T-helper 9 cell (primary cell): ENCODE measurements at regions not wholly inside any gene's neighbourhood (a gene's known extent, or its start where the extent isn't known, plus 50 kb on each side); places are given as distances from the start of the nearest gene placed in this dataset.
"Not testable (repeated sequence)": the region's sequence is repeated elsewhere in the genome, so short reads cannot be mapped to it uniquely, and the experiment has no call there.

Source experiments
- DNase-seq: peaks from one replicate; pipeline ENCODE4 v3.0.0-alpha.2; 2020

- DNase-seq, result no peak
Measured at GRCh38 chr12:125512541-125513298, 447.5 kb downstream of the AACS start.

GRCh38 chr12:125515887-125516286, 450.7 kb downstream of the AACS start:
- no peak for DNase-seq

- no peak for DNase-seq
Measured at GRCh38 chr12:125518074-125518473, 452.8 kb downstream of the AACS start.

- DNase-seq, result no peak
Measured at GRCh38 chr12:125519026-125519651, 453.9 kb downstream of the AACS start.

GRCh38 chr12:125525879-125526278, 460.6 kb downstream of the AACS start:
- no peak for DNase-seq

- DNase-seq, result no peak
Measured at GRCh38 chr12:125528281-125528680, 463.0 kb downstream of the AACS start.

- no peak for DNase-seq
Measured at GRCh38 chr12:125530201-125530600, 465.0 kb downstream of the AACS start.

- no peak for DNase-seq
Measured at GRCh38 chr12:125530876-125531275, 465.6 kb downstream of the AACS start.

- no peak for DNase-seq
Measured at GRCh38 chr12:125531574-125531973, 466.3 kb downstream of the AACS start.

- no peak for DNase-seq
Measured at GRCh38 chr12:125533434-125534029, 468.3 kb downstream of the AACS start.

GRCh38 chr12:125538401-125539199, 473.4 kb downstream of the AACS start:
- DNase-seq, result no peak

- DNase-seq, result no peak
Measured at GRCh38 chr12:125540580-125541204, 475.5 kb downstream of the AACS start.

- no peak for DNase-seq
Measured at GRCh38 chr12:125544960-125545359, 479.7 kb downstream of the AACS start.

GRCh38 chr12:125549171-125549570, 483.9 kb downstream of the AACS start:
- no peak for DNase-seq

GRCh38 chr12:125549836-125550235, 484.6 kb downstream of the AACS start:
- no peak for DNase-seq

GRCh38 chr12:125552295-125552694, 487.1 kb downstream of the AACS start:
- no peak for DNase-seq

- not testable (repeated sequence) for DNase-seq
Measured at GRCh38 chr12:125561008-125561407, 495.8 kb downstream of the AACS start.

GRCh38 chr12:125564753-125565152, 499.5 kb downstream of the AACS start:
- no peak for DNase-seq

GRCh38 chr12:125567581-125567980, 502.3 kb downstream of the AACS start:
- no peak for DNase-seq

- no peak for DNase-seq
Measured at GRCh38 chr12:125568306-125568705, 503.1 kb downstream of the AACS start.

GRCh38 chr12:125573271-125573670, 508.0 kb downstream of the AACS start:
- no peak for DNase-seq

GRCh38 chr12:125577334-125577733, 512.1 kb downstream of the AACS start:
- DNase-seq, result no peak

- DNase-seq, result no peak
Measured at GRCh38 chr12:125579916-125580315, 514.7 kb downstream of the AACS start.
